HL-60 (cell line): ENCODE measurements at regions not wholly inside any gene's neighbourhood (a gene's known extent, or its start where the extent isn't known, plus 50 kb on each side); places are given as distances from the start of the nearest gene placed in this dataset.

Source experiments
- CTCF ChIP-seq: IDR thresholded peaks from one replicate; pipeline ENCODE4 v1.5.1; 2011; ENCODE audit warnings: low read length, control low read depth, inconsistent platforms; ENCODE audit not compliant: insufficient read depth
- GABPA ChIP-seq: IDR thresholded peaks from 2 replicates; pipeline ENCODE4 v1.6.1; 2012; ENCODE audit warnings: low read depth
- POLR2AphosphoS5 ChIP-seq: IDR thresholded peaks from 2 replicates; pipeline ENCODE4 v1.6.1; 2012; ENCODE audit warnings: low read depth
- REST ChIP-seq: IDR thresholded peaks from 2 replicates; pipeline ENCODE4 v1.6.1; 2012; ENCODE audit warnings: low read depth; ENCODE audit not compliant: insufficient replicate concordance
- SPI1 ChIP-seq: IDR thresholded peaks from 2 replicates; pipeline ENCODE4 v1.6.1; 2012; ENCODE audit warnings: low read depth, mild to moderate bottlenecking, borderline replicate concordance

GRCh38 chr13:86840250-86841191, 830.6 kb upstream of the SLITRK5 start:
- no peak for TF ChIP-seq GABPA
- TF ChIP-seq CTCF = no peak
- TF ChIP-seq POLR2AphosphoS5 = no peak
- TF ChIP-seq REST = no peak
- no peak for TF ChIP-seq SPI1
